CD14-positive monocyte (primary cell): ENCODE measurements at regions not wholly inside any gene's neighbourhood (a gene's known extent, or its start where the extent isn't known, plus 50 kb on each side); places are given as distances from the start of the nearest gene placed in this dataset.

Source experiments
- DNase-seq, 3 donors: peaks; one replicate each; pipeline ENCODE4 v3.0.0-alpha.2; 2011 to 2022
- H2AFZ ChIP-seq: 2 replicates; pipeline ENCODE4 v1.6.0; 2012; ENCODE audit warnings: mild to moderate bottlenecking, low read depth, low read length, inconsistent platforms; ENCODE audit not compliant: insufficient read depth, poor library complexity, severe bottlenecking
- H3K27ac ChIP-seq, 2 donors: 1 replicate in 1 of 2; 2 replicates in 1 of 2; pipeline ENCODE4 v1.5.1; 2012 to 2013; ENCODE audit warnings: low read length in 2 of 2, control low read depth in 1 of 2, inconsistent platforms in 1 of 2, low read depth in 1 of 2, mild to moderate bottlenecking in 1 of 2
- H3K27me3 ChIP-seq, 2 donors: one replicate each; pipeline versions ENCODE4 v1.6.0 to v1.6.1; 2011 to 2013; ENCODE audit warnings: low read length in 2 of 2; ENCODE audit not compliant: control insufficient read depth in 2 of 2, insufficient read depth in 2 of 2
- H3K36me3 ChIP-seq, 2 donors: replicated peaks in 1 of 2; 1 replicate in 1 of 2; 2 replicates in 1 of 2; pipeline versions ENCODE4 v1.5.1 to v1.6.1; 2012 to 2013; ENCODE audit warnings: low read length in 2 of 2, control low read depth in 1 of 2, inconsistent platforms in 1 of 2, mild to moderate bottlenecking in 1 of 2; ENCODE audit not compliant: insufficient read depth in 2 of 2, control insufficient read depth in 1 of 2
- H3K4me1 ChIP-seq, 2 donors: 1 replicate in 1 of 2; 2 replicates in 1 of 2; pipeline versions ENCODE4 v1.5.1 to v1.6.1; 2012 to 2013; ENCODE audit warnings: low read length in 2 of 2, control low read depth in 1 of 2, inconsistent platforms in 1 of 2, mild to moderate bottlenecking in 1 of 2, moderate library complexity in 1 of 2; ENCODE audit not compliant: insufficient read depth in 2 of 2, control insufficient read depth in 1 of 2
- H3K4me2 ChIP-seq: replicated peaks from 2 replicates; pipeline ENCODE3; 2012; ENCODE audit warnings: low read length, moderate library complexity, mild to moderate bottlenecking; ENCODE audit not compliant: poor library complexity, severe bottlenecking; ENCODE audit errors: extremely low read depth
- H3K4me3 ChIP-seq, 3 experiments: fragments of 200-600 bp in 1 of 3; sonication (generic) in 1 of 3; replicated peaks in 1 of 3; 1 replicate in 2 of 3; 2 replicates in 1 of 3; pipeline ENCODE4 v1.5.1; 2011 to 2013; ENCODE audit warnings: low read length in 3 of 3, mild to moderate bottlenecking in 3 of 3, control low read depth in 2 of 3, low read depth in 2 of 3, inconsistent platforms in 1 of 3, moderate library complexity in 1 of 3
- H3K79me2 ChIP-seq: 2 replicates; pipeline ENCODE4 v1.6.0; 2012; ENCODE audit warnings: mild to moderate bottlenecking, control low read depth, inconsistent platforms, low read length, moderate library complexity; ENCODE audit not compliant: insufficient read depth
- H3K9ac ChIP-seq: 2 replicates; pipeline ENCODE4 v1.6.0; 2017; ENCODE audit warnings: low read length, mild to moderate bottlenecking; ENCODE audit not compliant: insufficient read depth, poor library complexity, severe bottlenecking
- H3K9me3 ChIP-seq, 2 donors: replicated peaks in 1 of 2; 1 replicate in 1 of 2; 2 replicates in 1 of 2; pipeline versions ENCODE4 v1.5.1 to v1.6.1; 2012 to 2013; ENCODE audit warnings: low read length in 2 of 2, control low read depth in 1 of 2; ENCODE audit not compliant: control insufficient read depth in 1 of 2, insufficient read depth in 1 of 2
- H4K20me1 ChIP-seq: 2 replicates; pipeline ENCODE4 v1.6.0; 2012; ENCODE audit warnings: mild to moderate bottlenecking, low read length, control low read depth, moderate library complexity; ENCODE audit not compliant: insufficient read depth
- H3K27ac Mint-ChIP-seq, 7 donors: one replicate each; pipeline ENCODE4 v1.8.0; 2020; ENCODE audit warnings: mild to moderate bottlenecking in 7 of 7, mixed read lengths in 7 of 7, moderate library complexity in 6 of 7, inconsistent platforms in 2 of 7
- H3K27me3 Mint-ChIP-seq, 3 donors: one replicate each; pipeline ENCODE4 v1.8.0; 2021 to 2022; ENCODE audit warnings: low read depth in 3 of 3, mild to moderate bottlenecking in 3 of 3, mixed read lengths in 3 of 3, moderate library complexity in 3 of 3, inconsistent platforms in 1 of 3
- H3K36me3 Mint-ChIP-seq, 2 donors: one replicate each; pipeline ENCODE4 v1.8.0; 2020; ENCODE audit warnings: mixed read lengths in 2 of 2, inconsistent platforms in 1 of 2, mild to moderate bottlenecking in 1 of 2
- H3K4me1 Mint-ChIP-seq: one replicate; pipeline ENCODE4 v1.8.0; 2020; ENCODE audit warnings: mild to moderate bottlenecking, mixed read lengths
- H3K4me3 Mint-ChIP-seq, 2 donors: one replicate each; pipeline ENCODE4 v1.8.0; 2020; ENCODE audit warnings: mild to moderate bottlenecking in 2 of 2, mixed read lengths in 2 of 2, moderate library complexity in 1 of 2
- H3K9me3 Mint-ChIP-seq, 7 donors: one replicate each; pipeline ENCODE4 v1.8.0; 2020 to 2022; ENCODE audit warnings: mixed read lengths in 7 of 7, mild to moderate bottlenecking in 6 of 7, moderate library complexity in 6 of 7, inconsistent platforms in 2 of 7
- CTCF ChIP-seq: fragments of 200-600 bp; IDR thresholded peaks from one replicate; pipeline ENCODE4 v1.8.0; 2022; ENCODE audit warnings: antibody characterized with exemption, mild to moderate bottlenecking
- whole genome bisulfite sequencing: methylation state at CpG from one replicate; pipeline ENCODE4 v1.1.5; 2013; ENCODE audit warnings: missing lambda C conversion rate; ENCODE audit not compliant: insufficient coverage; 5-methylcytosine and 5-hydroxymethylcytosine counted together
- intact Hi-C, 2 donors: fragments of 100-400 bp; cut with micrococcal nuclease; formaldehyde crosslinking; loops; one replicate each; pipeline versions ENCODE4 v1.15.0 to v1.15.1; 2023

DNA sequence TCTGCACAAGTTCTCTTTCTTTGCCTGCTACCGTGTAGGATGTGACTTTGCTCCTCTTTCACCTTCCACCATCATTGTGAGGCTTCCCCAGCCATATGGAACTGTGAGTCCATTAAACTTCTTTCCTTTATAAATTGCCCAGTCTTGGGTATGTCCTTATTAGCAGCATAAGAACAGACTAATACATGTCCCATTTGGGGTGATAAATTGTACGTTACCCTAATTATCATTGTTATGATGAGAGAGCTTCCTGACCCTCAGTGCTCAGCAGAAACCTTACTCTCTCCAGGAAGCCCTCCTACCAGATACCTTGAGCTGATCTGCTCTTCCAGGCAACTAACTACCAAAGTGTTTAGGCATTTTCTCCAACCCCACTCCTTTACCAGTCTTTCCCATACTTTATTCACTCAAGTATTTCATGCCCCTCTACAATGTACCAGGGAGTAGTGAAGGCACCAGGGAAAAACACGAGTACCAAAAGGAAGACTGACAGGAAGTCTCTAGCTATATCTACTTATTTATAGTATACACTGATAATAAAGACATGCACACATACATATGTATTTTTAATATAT is 196.2 kb downstream of the MYCN start:
- Histone ChIP-seq H3K79me2 (no peaks in the 10 kb centered on the region), H3K36me3 (no peaks in the 10 kb centered on the region), H3K9ac (no peak overlapping the region), H3K9me3 (no peaks in the 10 kb centered on the region), H3K27ac (no peak overlapping the region), H3K4me2 (no peak overlapping the region), H3K4me1 (no peaks in the 10 kb centered on the region), H3K4me3 (no peak overlapping the region), H4K20me1 (no peaks in the 10 kb centered on the region), H3K27me3 (no peaks in the 10 kb centered on the region), H2AFZ (no peak overlapping the region)
- H3K4me3 Mint-ChIP-seq, result no peak overlapping the region
- H3K9me3 Mint-ChIP-seq, result peaks cover 0 to 10% (median 2%) of the 10 kb centered on the region in 7 donors
- H3K27ac Mint-ChIP-seq, result no peak overlapping the region
- WGBS, result no CpG with 5 or more reads among the region's 3 CpGs
- H3K4me1 Mint-ChIP-seq, result no peaks in the 10 kb centered on the region
- intact Hi-C loops, result no loop called here
- DNase-seq, result no peak
- peaks cover 0 to 3% (median 0%) of the 10 kb centered on the region in 3 donors for H3K27me3 Mint-ChIP-seq
- H3K36me3 Mint-ChIP-seq, result no peaks in the 10 kb centered on the region
- TF ChIP-seq CTCF, result no peak

GRCh38 chr2:16135913-16136310 is 195.6 kb downstream of the MYCN start:
- Mint-ChIP-seq H3K4me1 (no peaks in the 10 kb centered on the region), H3K9me3 (peaks cover 0 to 10% (median 5%) of the 10 kb centered on the region in 7 donors), H3K27me3 (peaks cover 0 to 3% (median 0%) of the 10 kb centered on the region in 3 donors), H3K36me3 (no peaks in the 10 kb centered on the region), H3K27ac (no peak overlapping the region), H3K4me3 (no peak overlapping the region)
- no peak for TF ChIP-seq CTCF
- Histone ChIP-seq H3K79me2 (no peaks in the 10 kb centered on the region), H3K9me3 (no peaks in the 10 kb centered on the region), H3K27ac (no peak overlapping the region), H3K36me3 (no peaks in the 10 kb centered on the region), H4K20me1 (no peaks in the 10 kb centered on the region), H3K27me3 (no peaks in the 10 kb centered on the region), H3K4me2 (no peak overlapping the region), H3K9ac (no peak overlapping the region), H3K4me3 (no peak overlapping the region), H2AFZ (no peak overlapping the region), H3K4me1 (no peaks in the 10 kb centered on the region)
- DNase-seq, result peak in 1 of 3 donors; percentile 0
- intact Hi-C loops, result no loop called here
- WGBS, result 60% methylated on average over 1 of the region's 1 CpG
